Body of pancreas (tissue), 4 donors: ENCODE measurements at regions not wholly inside any gene's neighbourhood (a gene's known extent, or its start where the extent isn't known, plus 50 kb on each side); places are given as distances from the start of the nearest gene placed in this dataset.
"Not testable (repeated sequence)": the region's sequence is repeated elsewhere in the genome, so short reads cannot be mapped to it uniquely, and the experiment has no call there.

Source experiments
- ATAC-seq: fragments of 150-250 bp; one replicate; pipeline ENCODE4 v1.9.1; 2016
- DNase-seq, 4 donors: peaks; one replicate each; pipeline ENCODE4 v3.0.0-alpha.2; 2019
- H3K27ac ChIP-seq, 4 donors: fragments of 200-600 bp; sonication (generic); 1 replicate in 3 of 4; 2 replicates in 1 of 4; pipeline versions ENCODE4 v1.5.1 to v1.6.1; 2016 to 2019; ENCODE audit warnings: mild to moderate bottlenecking in 1 of 4, mixed read lengths in 1 of 4, moderate library complexity in 1 of 4
- H3K27me3 ChIP-seq, 2 donors: fragments of 200-600 bp; sonication (generic); one replicate each; pipeline ENCODE4 v1.6.0; 2016; ENCODE audit warnings: mild to moderate bottlenecking in 1 of 2
- H3K36me3 ChIP-seq, 2 donors: fragments of 200-600 bp; sonication (generic); replicated peaks in 1 of 2; 2 replicates each; pipeline ENCODE4 v1.5.1; 2016; ENCODE audit warnings: low read depth in 2 of 2; ENCODE audit not compliant: insufficient read depth in 1 of 2
- H3K4me1 ChIP-seq: fragments of 200-600 bp; sonication (generic); one replicate; pipeline ENCODE4 v1.6.0; 2016
- H3K4me3 ChIP-seq, 2 donors: fragments of 200-600 bp; sonication (generic); 1 replicate in 1 of 2; 2 replicates in 1 of 2; pipeline ENCODE4 v1.5.1; 2016 to 2019
- H3K9me3 ChIP-seq, 3 donors: fragments of 200-600 bp; sonication (generic); 1 replicate in 2 of 3; 2 replicates in 1 of 3; pipeline ENCODE4 v1.5.1; 2016
- CTCF ChIP-seq, 7 experiments: fragments of 450-650 bp in 4 of 7; fragments of 200-600 bp in 3 of 7; sonication (generic) in 3 of 7; IDR thresholded peaks; one replicate each; pipeline ENCODE4 v1.5.1; 2016 to 2019; ENCODE audit warnings: antibody characterized with exemption in 7 of 7
- POLR2A ChIP-seq, 3 donors: fragments of 450-650 bp; IDR thresholded peaks; one replicate each; pipeline ENCODE4 v1.6.1; 2016; ENCODE audit warnings: antibody characterized with exemption in 3 of 3, mild to moderate bottlenecking in 2 of 3
- whole genome bisulfite sequencing, 2 donors: methylation state at CpG; one replicate each; pipeline ENCODE4 v1.1.5; 2017; 5-methylcytosine and 5-hydroxymethylcytosine counted together
- intact Hi-C: fragments of 100-400 bp; cut with DNase I; formaldehyde crosslinking; loops from one replicate; pipeline ENCODE4 v1.15.1; 2023

GRCh38 chr12:111244673-111245072, 124.2 kb downstream of the PHETA1 start:
- H3K27me3 ChIP-seq = no peaks in the 10 kb centered on the region
- no peak for ATAC-seq
- DNase-seq = no peak
- no peak overlapping the region for H3K27ac ChIP-seq
- no peak for TF ChIP-seq CTCF (IDR thresholded peaks at IDR 0.05)
- H3K4me1 ChIP-seq = no peaks in the 10 kb centered on the region
- peaks cover 0 to 11% (median 0%) of the 10 kb centered on the region in 3 donors for H3K9me3 ChIP-seq
- intact Hi-C loops = no loop called here
- H3K36me3 ChIP-seq = no peaks in the 10 kb centered on the region
- H3K4me3 ChIP-seq = no peak overlapping the region

GRCh38 chr12:111242817-111243216, 126.1 kb downstream of the PHETA1 start:
- intact Hi-C loops, H3K27ac ChIP-seq, DNase-seq, H3K27me3 ChIP-seq, ATAC-seq, H3K36me3 ChIP-seq, H3K4me3 ChIP-seq, H3K4me1 ChIP-seq: not testable (repeated sequence)
- H3K9me3 ChIP-seq = peaks cover 0 to 11% (median 0%) of the 10 kb centered on the region in 3 donors
- WGBS, 2 donors = 80 to 88% methylated on average over 1 of the region's 1 CpG

- intact Hi-C loops = no loop called here
- ATAC-seq = no peak
- Histone ChIP-seq H3K27me3 (no peaks in the 10 kb centered on the region), H3K9me3 (peaks cover 0 to 11% (median 0%) of the 10 kb centered on the region in 3 donors), H3K4me1 (no peaks in the 10 kb centered on the region), H3K27ac (no peak overlapping the region), H3K4me3 (no peak overlapping the region), H3K36me3 (no peaks in the 10 kb centered on the region)
- DNase-seq = no peak
- 74 to 75% methylated on average over 7 of the region's 7 CpGs for WGBS, 2 donors
- TF ChIP-seq POLR2A (IDR thresholded peaks at IDR 0.05) (no peak), CTCF (IDR thresholded peaks at IDR 0.05) (no peak)
Measured at GRCh38 chr12:111242184-111242583, 126.7 kb downstream of the PHETA1 start.

- Histone ChIP-seq H3K4me3 (no peak overlapping the region), H3K36me3 (no peaks in the 10 kb centered on the region), H3K9me3 (peaks cover 0 to 11% (median 0%) of the 10 kb centered on the region in 3 donors), H3K4me1 (no peaks in the 10 kb centered on the region), H3K27me3 (no peaks in the 10 kb centered on the region), H3K27ac (no peak overlapping the region)
- 62% methylated on average over 4 of the region's 4 CpGs for WGBS, 2 donors
- intact Hi-C loops = no loop called here
- DNase-seq (no peak), ATAC-seq (no peak)
- no peak for TF ChIP-seq POLR2A (IDR thresholded peaks at IDR 0.05)
- no peak for TF ChIP-seq CTCF (IDR thresholded peaks at IDR 0.05)
Measured at GRCh38 chr12:111240374-111240773, 128.5 kb downstream of the PHETA1 start.

GRCh38 chr12:111239235-111239634, 129.7 kb downstream of the PHETA1 start:
- Histone ChIP-seq H3K9me3 (peaks cover 0 to 4% (median 0%) of the 10 kb centered on the region in 3 donors), H3K27me3 (no peaks in the 10 kb centered on the region), H3K4me3 (no peak overlapping the region), H3K27ac (no peak overlapping the region), H3K4me1 (no peaks in the 10 kb centered on the region), H3K36me3 (no peaks in the 10 kb centered on the region)
- WGBS, 2 donors = 38 to 41% methylated on average over 8 of the region's 8 CpGs
- DNase-seq = no peak
- intact Hi-C loops = no loop called here
- no peak for ATAC-seq
- no peak for TF ChIP-seq POLR2A (IDR thresholded peaks at IDR 0.05)
- no peak for TF ChIP-seq CTCF (IDR thresholded peaks at IDR 0.05)
